ENCODE measurements at regions not wholly inside any gene's neighbourhood (a gene's known extent, or its start where the extent isn't known, plus 50 kb on each side); places are given as distances from the start of the nearest gene placed in this dataset.

GRCh38 chr5:68352166-68352565 is 136.6 kb downstream of the PIK3R1 start:
- no peak overlapping the region for H3K27ac Mint-ChIP-seq
- no peak for DNase-seq
- POLR2A ChIA-PET: no interaction called here
- H3K4me3 Mint-ChIP-seq: no peak overlapping the region
- peaks cover 4% of the 10 kb centered on the region for H3K36me3 Mint-ChIP-seq
- peaks cover 8% of the 10 kb centered on the region for H3K9me3 Mint-ChIP-seq
- no peak for ATAC-seq (ENCODE audit: low read depth)
- peaks cover 10% of the 10 kb centered on the region for H3K4me1 Mint-ChIP-seq
- no peaks in the 10 kb centered on the region for H3K27me3 Mint-ChIP-seq

GRCh38 chr5:68353605-68354004 is 138.0 kb downstream of the PIK3R1 start:
- no peaks in the 10 kb centered on the region for H3K27me3 Mint-ChIP-seq
- H3K4me1 Mint-ChIP-seq: peaks cover 8% of the 10 kb centered on the region
- POLR2A ChIA-PET: no interaction called here
- ATAC-seq (ENCODE audit: low read depth) (no peak), DNase-seq (no peak)
- no peak overlapping the region for H3K27ac Mint-ChIP-seq
- H3K9me3 Mint-ChIP-seq: no peaks in the 10 kb centered on the region
- H3K36me3 Mint-ChIP-seq: no peaks in the 10 kb centered on the region
- H3K4me3 Mint-ChIP-seq: no peak overlapping the region

GRCh38 chr5:68354315-68354714 is 138.8 kb downstream of the PIK3R1 start:
- H3K27me3 Mint-ChIP-seq: no peaks in the 10 kb centered on the region
- POLR2A ChIA-PET: interaction anchor here (1.1 kb wide), 1 partner anchor 84 kb away, joined by 3 read pairs; no protein-coding TSS in a partner anchor
- H3K4me1 Mint-ChIP-seq: peaks cover 8% of the 10 kb centered on the region
- ATAC-seq (ENCODE audit: low read depth): no peak
- H3K9me3 Mint-ChIP-seq: no peaks in the 10 kb centered on the region
- H3K36me3 Mint-ChIP-seq: no peaks in the 10 kb centered on the region
- H3K27ac Mint-ChIP-seq: no peak overlapping the region
- H3K4me3 Mint-ChIP-seq: no peak overlapping the region
- DNase-seq: no peak

GRCh38 chr5:68356216-68356615 is 140.7 kb downstream of the PIK3R1 start:
- POLR2A ChIA-PET: no interaction called here
- peaks cover 2% of the 10 kb centered on the region for H3K27me3 Mint-ChIP-seq
- no peak overlapping the region for H3K4me3 Mint-ChIP-seq
- ATAC-seq (ENCODE audit: low read depth) (no peak), DNase-seq (no peak)
- peaks cover 12% of the 10 kb centered on the region for H3K4me1 Mint-ChIP-seq
- H3K36me3 Mint-ChIP-seq: no peaks in the 10 kb centered on the region
- H3K27ac Mint-ChIP-seq: no peak overlapping the region
- no peaks in the 10 kb centered on the region for H3K9me3 Mint-ChIP-seq

GRCh38 chr5:68356623-68357022 is 141.1 kb downstream of the PIK3R1 start:
- Mint-ChIP-seq H3K4me1 (peaks cover 12% of the 10 kb centered on the region), H3K27ac (no peak overlapping the region), H3K4me3 (no peak overlapping the region), H3K27me3 (peaks cover 2% of the 10 kb centered on the region), H3K36me3 (no peaks in the 10 kb centered on the region), H3K9me3 (no peaks in the 10 kb centered on the region)
- POLR2A ChIA-PET: no interaction called here
- DNase-seq: no peak
- no peak for ATAC-seq (ENCODE audit: low read depth)

GRCh38 chr5:68359699-68360098 is 144.1 kb downstream of the PIK3R1 start:
- Mint-ChIP-seq H3K4me3 (no peak overlapping the region), H3K4me1 (peaks cover 6% of the 10 kb centered on the region), H3K36me3 (peaks cover under 1% of the 10 kb centered on the region), H3K27me3 (peaks cover 2% of the 10 kb centered on the region), H3K27ac (no peak overlapping the region), H3K9me3 (no peaks in the 10 kb centered on the region)
- POLR2A ChIA-PET: no interaction called here
- ATAC-seq (ENCODE audit: low read depth) (no peak), DNase-seq (no peak)

- POLR2A ChIA-PET: no interaction called here
- Mint-ChIP-seq H3K27ac (no peak overlapping the region), H3K4me3 (no peak overlapping the region), H3K36me3 (peaks cover 9% of the 10 kb centered on the region), H3K9me3 (peaks cover 4% of the 10 kb centered on the region), H3K4me1 (peaks cover 9% of the 10 kb centered on the region), H3K27me3 (peaks cover 2% of the 10 kb centered on the region)
- DNase-seq (no peak), ATAC-seq (ENCODE audit: low read depth) (no peak)
These were observed 146.8 kb downstream of the PIK3R1 start for GRCh38 chr5:68362331-68362730.

GRCh38 chr5:68365889-68366288 is 150.3 kb downstream of the PIK3R1 start:
- Mint-ChIP-seq H3K4me1 (peaks cover 30% of the 10 kb centered on the region), H3K27ac (no peak overlapping the region), H3K36me3 (peaks cover 21% of the 10 kb centered on the region), H3K9me3 (peaks cover 4% of the 10 kb centered on the region), H3K27me3 (no peaks in the 10 kb centered on the region), H3K4me3 (no peak overlapping the region)
- DNase-seq: no peak
- ATAC-seq (ENCODE audit: low read depth): no peak
- POLR2A ChIA-PET: no interaction called here

GRCh38 chr5:68367287-68367686 is 151.7 kb downstream of the PIK3R1 start:
- Mint-ChIP-seq H3K36me3 (peaks cover 21% of the 10 kb centered on the region), H3K27me3 (no peaks in the 10 kb centered on the region), H3K4me1 (peaks cover 35% of the 10 kb centered on the region), H3K27ac (no peak overlapping the region), H3K4me3 (no peak overlapping the region), H3K9me3 (peaks cover 4% of the 10 kb centered on the region)
- no peak for DNase-seq
- no peak for ATAC-seq (ENCODE audit: low read depth)
- POLR2A ChIA-PET: no interaction called here

- Mint-ChIP-seq H3K27ac (peak overlapping the region; percentile 57), H3K27me3 (no peaks in the 10 kb centered on the region), H3K36me3 (peaks cover 21% of the 10 kb centered on the region), H3K4me3 (no peak overlapping the region), H3K4me1 (peaks cover 35% of the 10 kb centered on the region), H3K9me3 (peaks cover 4% of the 10 kb centered on the region)
- DNase-seq (no peak), ATAC-seq (ENCODE audit: low read depth) (no peak)
- POLR2A ChIA-PET: no interaction called here
These were observed 152.2 kb downstream of the PIK3R1 start for GRCh38 chr5:68367717-68368116.

GRCh38 chr5:68368311-68369022 is 152.9 kb downstream of the PIK3R1 start:
- H3K36me3 Mint-ChIP-seq: peaks cover 26% of the 10 kb centered on the region
- ATAC-seq (ENCODE audit: low read depth) (no peak), DNase-seq (no peak)
- H3K27me3 Mint-ChIP-seq: no peaks in the 10 kb centered on the region
- H3K27ac Mint-ChIP-seq: peak overlapping the region; percentile 84
- POLR2A ChIA-PET: interaction anchor here (0.6 to 0.7 kb wide), 2 partner anchors 13 to 42 kb away, joined by 3 to 5 read pairs; no protein-coding TSS in a partner anchor
- peak overlapping the region; percentile 55 for H3K4me3 Mint-ChIP-seq
- H3K9me3 Mint-ChIP-seq: peaks cover 4% of the 10 kb centered on the region
- H3K4me1 Mint-ChIP-seq: peaks cover 35% of the 10 kb centered on the region

- peak overlapping the region; percentile 55 for H3K4me3 Mint-ChIP-seq
- DNase-seq: no peak
- peak overlapping the region; percentile 90 for H3K27ac Mint-ChIP-seq
- H3K4me1 Mint-ChIP-seq: peaks cover 35% of the 10 kb centered on the region
- peaks cover 4% of the 10 kb centered on the region for H3K9me3 Mint-ChIP-seq
- H3K27me3 Mint-ChIP-seq: no peaks in the 10 kb centered on the region
- POLR2A ChIA-PET: interaction anchor here (0.6 to 0.7 kb wide), 3 partner anchors 11 to 42 kb away, joined by 3 to 5 read pairs (median 3); no protein-coding TSS in a partner anchor
- ATAC-seq (ENCODE audit: low read depth): no peak
- peaks cover 26% of the 10 kb centered on the region for H3K36me3 Mint-ChIP-seq
These were observed 153.4 kb downstream of the PIK3R1 start for GRCh38 chr5:68369023-68369359.

GRCh38 chr5:68369457-68370125 is 154.0 kb downstream of the PIK3R1 start:
- Mint-ChIP-seq H3K4me1 (peaks cover 35% of the 10 kb centered on the region), H3K27ac (peak overlapping the region; percentile 90), H3K36me3 (peaks cover 26% of the 10 kb centered on the region), H3K4me3 (peak overlapping the region; percentile 71), H3K27me3 (no peaks in the 10 kb centered on the region), H3K9me3 (peaks cover 4% of the 10 kb centered on the region)
- DNase-seq: no peak
- peak; percentile 94 for ATAC-seq (ENCODE audit: low read depth)
- POLR2A ChIA-PET: interaction anchor here (0.6 to 1.6 kb wide), 2 partner anchors 10 to 11 kb away, joined by 3 to 10 read pairs; no protein-coding TSS in a partner anchor

GRCh38 chr5:68370196-68370595 is 154.6 kb downstream of the PIK3R1 start:
- H3K4me1 Mint-ChIP-seq: peaks cover 37% of the 10 kb centered on the region
- POLR2A ChIA-PET: interaction anchor here (1.6 kb wide), 1 partner anchor 9 kb away, joined by 10 read pairs; no protein-coding TSS in a partner anchor
- no peaks in the 10 kb centered on the region for H3K27me3 Mint-ChIP-seq
- peak overlapping the region; percentile 71 for H3K4me3 Mint-ChIP-seq
- DNase-seq (no peak), ATAC-seq (ENCODE audit: low read depth) (no peak)
- peak overlapping the region; percentile 90 for H3K27ac Mint-ChIP-seq
- H3K9me3 Mint-ChIP-seq: peaks cover 4% of the 10 kb centered on the region
- H3K36me3 Mint-ChIP-seq: peaks cover 25% of the 10 kb centered on the region

All from activated naive CD8-positive, alpha-beta T cell treated with anti-CD3 and anti-CD28 coated beads, Interleukin-2, amount 10 ng/mL, durations not matched to agents 7 days and 5 days (primary cell).